ENCODE measurements at regions not wholly inside any gene's neighbourhood (a gene's known extent, or its start where the extent isn't known, plus 50 kb on each side); places are given as distances from the start of the nearest gene placed in this dataset.

DNA sequence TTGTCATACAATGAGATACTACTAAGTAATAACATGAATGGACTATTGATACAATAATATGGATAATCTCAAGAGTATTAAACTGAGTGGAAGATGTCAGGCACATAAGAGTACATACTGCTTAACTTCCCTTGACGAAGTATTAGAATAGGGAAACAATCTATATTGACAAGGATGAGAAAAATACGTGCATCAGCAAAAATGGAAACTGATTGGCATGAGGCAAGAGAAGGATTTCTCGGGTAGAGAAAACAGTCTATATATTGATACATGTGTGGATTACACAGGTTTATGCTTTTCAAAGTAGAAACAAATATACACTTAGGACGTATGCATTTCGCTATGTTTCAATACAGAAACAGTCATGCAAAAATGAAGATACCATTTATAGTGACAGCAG, 57.4 kb downstream of the PRR20E start:
- TF ChIP-seq, protein P1, sequence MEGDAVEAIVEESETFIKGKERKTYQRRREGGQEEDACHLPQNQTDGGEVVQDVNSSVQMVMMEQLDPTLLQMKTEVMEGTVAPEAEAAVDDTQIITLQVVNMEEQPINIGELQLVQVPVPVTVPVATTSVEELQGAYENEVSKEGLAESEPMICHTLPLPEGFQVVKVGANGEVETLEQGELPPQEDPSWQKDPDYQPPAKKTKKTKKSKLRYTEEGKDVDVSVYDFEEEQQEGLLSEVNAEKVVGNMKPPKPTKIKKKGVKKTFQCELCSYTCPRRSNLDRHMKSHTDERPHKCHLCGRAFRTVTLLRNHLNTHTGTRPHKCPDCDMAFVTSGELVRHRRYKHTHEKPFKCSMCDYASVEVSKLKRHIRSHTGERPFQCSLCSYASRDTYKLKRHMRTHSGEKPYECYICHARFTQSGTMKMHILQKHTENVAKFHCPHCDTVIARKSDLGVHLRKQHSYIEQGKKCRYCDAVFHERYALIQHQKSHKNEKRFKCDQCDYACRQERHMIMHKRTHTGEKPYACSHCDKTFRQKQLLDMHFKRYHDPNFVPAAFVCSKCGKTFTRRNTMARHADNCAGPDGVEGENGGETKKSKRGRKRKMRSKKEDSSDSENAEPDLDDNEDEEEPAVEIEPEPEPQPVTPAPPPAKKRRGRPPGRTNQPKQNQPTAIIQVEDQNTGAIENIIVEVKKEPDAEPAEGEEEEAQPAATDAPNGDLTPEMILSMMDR (conservative IDR thresholded peaks at IDR 0.05; ENCODE audit: low read depth, low read length) = no peak
- no peak overlapping the region for H3K4me3 ChIP-seq (ENCODE audit: low read length)
- DNase-seq (ENCODE audit: low read depth) = no peak

DNA sequence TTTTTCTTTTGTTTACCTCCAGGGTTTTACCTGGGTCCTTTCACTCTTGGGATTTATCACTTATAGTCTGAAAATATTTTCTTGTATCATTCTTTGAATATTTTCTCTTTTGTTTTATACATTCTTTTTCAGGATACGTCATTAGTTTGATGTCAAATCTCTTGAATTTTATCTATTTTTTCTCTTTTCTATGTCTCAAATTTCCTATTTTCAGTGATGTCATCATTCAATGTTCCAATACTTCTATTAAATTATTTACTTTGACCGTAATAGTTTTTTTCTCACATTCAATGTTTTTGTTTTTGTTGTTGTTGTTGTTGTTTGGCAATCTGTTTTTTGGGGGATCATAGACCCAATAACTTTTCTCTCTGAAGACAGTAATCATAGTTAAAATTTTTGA, 83.5 kb downstream of the PRR20E start:
- TF ChIP-seq, protein P1 (conservative IDR thresholded peaks at IDR 0.05; ENCODE audit: low read depth, low read length) = no peak
- H3K4me3 ChIP-seq (ENCODE audit: low read length) = no peak overlapping the region
- DNase-seq (ENCODE audit: low read depth) = no peak

DNA sequence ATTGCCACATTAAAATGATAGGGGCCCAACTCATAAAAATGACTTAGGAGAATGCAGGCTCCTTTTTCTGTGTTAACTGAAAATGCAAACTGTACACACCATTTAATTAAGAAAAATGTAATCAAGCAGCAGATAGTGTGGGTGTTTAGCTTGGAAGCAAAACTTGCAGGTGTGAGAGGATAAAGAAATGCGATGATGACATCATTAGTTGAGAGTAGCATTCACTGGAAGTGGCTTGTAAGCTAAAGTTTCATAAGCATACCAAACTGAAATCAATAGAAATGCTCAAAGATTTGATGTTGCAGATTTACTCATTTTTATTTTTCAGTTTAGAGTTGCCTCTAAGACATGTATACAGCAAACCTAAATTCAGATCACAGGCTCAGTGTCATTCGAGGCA, 86.6 kb downstream of the PRR20E start:
- DNase-seq (ENCODE audit: low read depth) = no peak
- no peak overlapping the region for H3K4me3 ChIP-seq (ENCODE audit: low read length)
- TF ChIP-seq, protein P1 (conservative IDR thresholded peaks at IDR 0.05; ENCODE audit: low read depth, low read length) = no peak

DNA sequence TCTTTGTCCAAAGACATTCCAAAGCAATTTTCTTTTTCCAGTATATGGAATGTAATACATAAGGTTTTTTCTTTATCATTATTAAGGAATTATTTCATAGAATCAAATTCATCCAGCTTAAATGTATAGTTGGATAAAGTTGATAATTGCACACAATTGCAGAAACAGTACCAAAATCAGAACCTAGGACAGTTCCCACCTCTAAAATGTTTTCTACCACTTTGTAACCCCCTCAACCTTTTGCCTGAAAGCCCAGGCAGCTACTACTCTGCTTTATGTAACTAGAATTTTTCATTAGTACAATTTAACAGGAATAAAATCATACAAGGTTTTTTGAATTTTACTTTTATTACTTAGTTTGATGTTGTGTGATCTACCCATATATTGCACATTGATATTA, 98.0 kb downstream of the PRR20E start:
- TF ChIP-seq, protein P1 (conservative IDR thresholded peaks at IDR 0.05; ENCODE audit: low read depth, low read length) = no peak
- DNase-seq (ENCODE audit: low read depth) = no peak
- H3K4me3 ChIP-seq (ENCODE audit: low read length) = no peak overlapping the region

DNA sequence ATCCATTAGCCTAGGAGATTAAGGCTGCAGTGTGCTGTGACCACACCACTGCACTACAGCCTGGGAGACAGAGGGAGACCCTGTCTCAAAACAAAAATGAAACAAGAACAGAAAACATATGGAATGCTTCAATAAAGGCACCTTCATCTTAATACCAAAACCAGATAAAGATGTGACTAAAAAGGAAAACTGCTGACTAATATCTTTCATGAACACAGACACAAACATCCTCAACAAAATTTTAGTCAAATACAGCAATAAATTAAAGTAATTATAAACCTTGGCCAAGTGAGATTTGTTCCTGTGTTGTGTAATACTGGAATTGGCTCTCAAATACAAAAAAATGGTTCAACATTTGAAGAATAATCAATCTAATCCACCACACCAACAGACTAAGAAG, 103.5 kb downstream of the PRR20E start:
- TF ChIP-seq, protein P1 (conservative IDR thresholded peaks at IDR 0.05; ENCODE audit: low read depth, low read length) = no peak
- DNase-seq (ENCODE audit: low read depth) = no peak
- no peak overlapping the region for H3K4me3 ChIP-seq (ENCODE audit: low read length)

DNA sequence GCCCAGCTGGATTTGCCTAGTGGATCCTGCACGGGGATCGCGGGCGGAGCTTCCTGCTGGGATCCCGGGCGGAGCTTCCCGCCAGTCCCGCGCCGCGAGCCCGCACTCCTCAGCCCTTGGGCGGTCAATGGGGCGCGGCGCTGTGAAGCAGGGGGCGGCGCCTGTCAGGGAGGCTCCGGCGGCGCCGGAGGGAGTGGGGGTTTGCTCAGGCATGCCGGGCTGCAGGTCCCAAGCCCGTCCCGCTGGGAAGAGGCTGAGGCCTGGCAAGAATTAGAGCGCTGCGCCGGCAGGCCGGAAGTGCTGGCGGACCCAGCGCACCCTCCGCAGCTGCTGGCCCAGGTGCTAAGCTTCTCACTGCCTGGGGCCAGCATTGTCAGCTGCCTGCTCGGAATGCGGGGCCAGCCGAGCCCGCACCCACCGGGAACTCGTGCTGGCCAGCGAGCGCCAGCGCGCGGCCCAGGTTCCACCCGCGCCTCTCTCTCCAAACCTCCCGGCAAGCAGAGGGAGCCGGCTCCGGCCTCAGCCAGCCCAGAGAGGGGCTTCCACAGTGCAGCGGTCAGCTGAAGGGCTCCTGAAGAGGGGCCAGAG, 119.6 kb downstream of the PRR20E start:
- TF ChIP-seq, protein P1 (conservative IDR thresholded peaks at IDR 0.05; ENCODE audit: low read depth, low read length) = no peak
- no peak overlapping the region for H3K4me3 ChIP-seq (ENCODE audit: low read length)
- no peak for DNase-seq (ENCODE audit: low read depth)

DNA sequence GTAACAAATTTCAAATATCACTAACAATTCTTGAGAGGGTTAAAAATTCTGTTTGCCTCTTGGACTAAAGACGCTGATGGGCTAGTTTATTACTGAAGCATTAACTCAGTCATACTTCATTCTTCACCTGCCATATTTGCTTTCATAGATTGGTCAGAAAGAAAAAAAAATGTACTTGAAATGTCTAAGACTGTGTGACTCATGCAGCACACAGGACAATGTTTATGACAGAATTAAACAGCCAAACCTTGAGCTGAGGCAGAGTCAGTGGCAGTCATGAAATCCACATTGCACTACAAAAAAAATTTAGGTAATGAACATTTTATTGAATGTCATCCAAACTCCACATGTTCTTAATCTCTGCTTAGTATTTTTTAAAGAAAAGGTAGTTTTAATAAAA, 135.6 kb downstream of the PRR20E start:
- peak; percentile 30 for DNase-seq (ENCODE audit: low read depth)

More for the DNA sequence above, 135.6 kb downstream of the PRR20E start:
- TF ChIP-seq, protein P1 (conservative IDR thresholded peaks at IDR 0.05; ENCODE audit: low read depth, low read length) = no peak
- no peak overlapping the region for H3K4me3 ChIP-seq (ENCODE audit: low read length)
